PC-9 (cell line): ENCODE measurements at regions not wholly inside any gene's neighbourhood (a gene's known extent, or its start where the extent isn't known, plus 50 kb on each side); places are given as distances from the start of the nearest gene placed in this dataset.

Source experiments
- CTCF ChIP-seq: fragments of 200-600 bp; sonication (generic); conservative IDR thresholded peaks from 2 replicates; pipeline ENCODE4 v1.6.1; 2017; ENCODE audit warnings: mixed run types, antibody characterized with exemption, mild to moderate bottlenecking, moderate library complexity
- EZH2 ChIP-seq: fragments of 200-600 bp; sonication (generic); IDR thresholded peaks from 2 replicates; pipeline ENCODE4 v1.8.0; 2017; ENCODE audit warnings: antibody characterized with exemption, low read depth

- TF ChIP-seq EZH2 (no peak), CTCF (no peak)
Observed at GRCh38 chr12:116498471-116498870, 60.7 kb upstream of the MAP1LC3B2 start.
